Hindlimb muscle (tissue), 1 donor: ENCODE measurements at regions not wholly inside any gene's neighbourhood (a gene's known extent, or its start where the extent isn't known, plus 50 kb on each side); places are given as distances from the start of the nearest gene placed in this dataset.
A peak's percentile ranks its signal among the peaks of the same experiment; 100 is the strongest.
"Not testable (repeated sequence)": the region's sequence is repeated elsewhere in the genome, so short reads cannot be mapped to it uniquely, and the experiment has no call there.

Source experiments
- DNase-seq: peaks from one replicate; pipeline ENCODE4 v3.0.0-alpha.2; 2013

- DNase-seq = not testable (repeated sequence)
Observed at GRCh38 chr5:122209601-122210000, 80.3 kb downstream of the ZNF474 start.

- DNase-seq = no peak
Observed at GRCh38 chr5:122218778-122219177, 89.4 kb downstream of the ZNF474 start.

GRCh38 chr5:122219436-122220166, 90.3 kb downstream of the ZNF474 start:
- DNase-seq = peak; percentile 10

GRCh38 chr5:122220511-122220910, 91.2 kb downstream of the ZNF474 start:
- peak; percentile 40 for DNase-seq

- no peak for DNase-seq
Observed at GRCh38 chr5:122221857-122222256, 90.2 kb upstream of the SNCAIP start.

- DNase-seq = no peak
Observed at GRCh38 chr5:122222580-122222979, 89.5 kb upstream of the SNCAIP start.

- no peak for DNase-seq
Observed at GRCh38 chr5:122228728-122229392, 83.2 kb upstream of the SNCAIP start.

- no peak for DNase-seq
Observed at GRCh38 chr5:122229551-122229950, 82.5 kb upstream of the SNCAIP start.

- DNase-seq = no peak
Observed at GRCh38 chr5:122236270-122237040, 75.6 kb upstream of the SNCAIP start.

- no peak for DNase-seq
Observed at GRCh38 chr5:122237906-122238305, 74.1 kb upstream of the SNCAIP start.

- no peak for DNase-seq
Observed at GRCh38 chr5:122252319-122252718, 59.7 kb upstream of the SNCAIP start.

GRCh38 chr5:122253794-122254193, 58.2 kb upstream of the SNCAIP start:
- DNase-seq = no peak

GRCh38 chr5:122256388-122256787, 55.6 kb upstream of the SNCAIP start:
- no peak for DNase-seq

- DNase-seq = no peak
Observed at GRCh38 chr5:122257000-122257399, 55.0 kb upstream of the SNCAIP start.

- DNase-seq = no peak
Observed at GRCh38 chr5:122258241-122258640, 53.8 kb upstream of the SNCAIP start.

- no peak for DNase-seq
Observed at GRCh38 chr5:122258840-122259239, 53.2 kb upstream of the SNCAIP start.

- no peak for DNase-seq
Observed at GRCh38 chr5:122259995-122260394, 52.0 kb upstream of the SNCAIP start.

GRCh38 chr5:122262103-122262502, 49.9 kb upstream of the SNCAIP start:
- DNase-seq = no peak
